Neural cell (in vitro differentiated cells): ENCODE measurements at regions not wholly inside any gene's neighbourhood (a gene's known extent, or its start where the extent isn't known, plus 50 kb on each side); places are given as distances from the start of the nearest gene placed in this dataset.
A peak's percentile ranks its signal among the peaks of the same experiment; 100 is the strongest.

Experiments used
- H2AFZ ChIP-seq: fragments of 200-600, 300-800 bp; sonication (generic), shearing (Covaris generic); 2 replicates; pipeline ENCODE4 v1.6.0; 2014; ENCODE audit warnings: low read depth, mild to moderate bottlenecking, antibody characterized with exemption, low read length, moderate library complexity
- H3F3A ChIP-seq: fragments of 200-600 bp; shearing (Covaris generic); 2 replicates; pipeline ENCODE4 v1.6.1; 2016; ENCODE audit warnings: mild to moderate bottlenecking, moderate library complexity, mixed read lengths, antibody characterized with exemption, low read length; ENCODE audit not compliant: insufficient read depth, poor library complexity, severe bottlenecking
- H3K27ac ChIP-seq: fragments of 200-600, 300-800 bp; sonication (generic), shearing (Covaris generic); 2 replicates; pipeline ENCODE4 v1.5.1; 2014; ENCODE audit warnings: mild to moderate bottlenecking, low read length, moderate library complexity
- H3K27me3 ChIP-seq: fragments of 300-800, 200-600 bp; sonication (generic), shearing (Covaris generic); 2 replicates; pipeline ENCODE4 v1.6.0; 2014; ENCODE audit warnings: mild to moderate bottlenecking, low read depth, low read length, moderate library complexity; ENCODE audit not compliant: insufficient read depth
- H3K36me3 ChIP-seq: fragments of 300-800, 200-600 bp; sonication (generic), shearing (Covaris generic); 2 replicates; pipeline ENCODE4 v1.5.1; 2014; ENCODE audit warnings: mild to moderate bottlenecking, antibody characterized with exemption, low read length, moderate library complexity; ENCODE audit not compliant: insufficient read depth
- H3K4me2 ChIP-seq: fragments of 300-800, 200-600 bp; sonication (generic), shearing (Covaris generic); 2 replicates; pipeline ENCODE4 v1.6.0; 2014; ENCODE audit warnings: mild to moderate bottlenecking, low read length
- H3K4me3 ChIP-seq: fragments of 300-800, 200-600 bp; sonication (generic), shearing (Covaris generic); 2 replicates; pipeline ENCODE4 v1.5.1; 2014; ENCODE audit warnings: mild to moderate bottlenecking, low read length, moderate library complexity
- H3K79me2 ChIP-seq: fragments of 200-600 bp; shearing (Covaris generic); replicated peaks from 2 replicates; pipeline ENCODE4 v1.6.0; 2014; ENCODE audit warnings: mild to moderate bottlenecking, low read length, moderate library complexity; ENCODE audit not compliant: insufficient read depth
- H3K9ac ChIP-seq: fragments of 300-800, 200-600 bp; sonication (generic), shearing (Covaris generic); 2 replicates; pipeline ENCODE4 v1.6.1; 2016; ENCODE audit warnings: mild to moderate bottlenecking, low read length, mixed read lengths
- H3K9me2 ChIP-seq: fragments of 200-600 bp; shearing (Covaris generic); 2 replicates; pipeline ENCODE4 v1.6.1; 2016; ENCODE audit warnings: mild to moderate bottlenecking, low read length, mixed read lengths; ENCODE audit not compliant: insufficient read depth
- H3K9me3 ChIP-seq: fragments of 200-600, 300-800 bp; sonication (generic), shearing (Covaris generic); 2 replicates; pipeline ENCODE4 v1.6.1; 2016; ENCODE audit warnings: mild to moderate bottlenecking, mixed run types, low read length, moderate library complexity, mixed read lengths
- H4K20me1 ChIP-seq: fragments of 200-600 bp; shearing (Covaris generic); 2 replicates; pipeline ENCODE4 v1.6.1; 2016; ENCODE audit warnings: mild to moderate bottlenecking, mixed run types; ENCODE audit not compliant: insufficient read depth
- CTCF ChIP-seq: fragments of 450-650 bp; IDR thresholded peaks from 2 replicates; pipeline ENCODE4 v1.5.1; 2014; ENCODE audit warnings: antibody characterized with exemption, mild to moderate bottlenecking, moderate library complexity; ENCODE audit not compliant: poor library complexity, severe bottlenecking
- EP300 ChIP-seq: fragments of 450-650 bp; conservative IDR thresholded peaks from 2 replicates; pipeline ENCODE4 v1.6.1; 2014; ENCODE audit warnings: antibody characterized with exemption, mild to moderate bottlenecking, moderate library complexity; ENCODE audit not compliant: poor library complexity, severe bottlenecking
- EZH2 ChIP-seq: fragments of 200-600, 300-800 bp; shearing (Covaris generic), sonication (generic); IDR thresholded peaks from 2 replicates; pipeline ENCODE4 v1.6.1; 2014; ENCODE audit warnings: antibody characterized with exemption, low read length, borderline replicate concordance, mild to moderate bottlenecking; ENCODE audit not compliant: insufficient read depth, poor library complexity, severe bottlenecking
- MXI1 ChIP-seq: fragments of 450-650 bp; conservative IDR thresholded peaks from 2 replicates; pipeline ENCODE4 v1.6.1; 2014; ENCODE audit warnings: antibody characterized with exemption, mild to moderate bottlenecking; ENCODE audit not compliant: poor library complexity, severe bottlenecking
- POLR2AphosphoS5 ChIP-seq: IDR thresholded peaks from 2 replicates; pipeline ENCODE4 v1.6.1; 2012
- RAD21 ChIP-seq: fragments of 450-650 bp; conservative IDR thresholded peaks from 2 replicates; pipeline ENCODE4 v1.6.1; 2014; ENCODE audit warnings: antibody characterized with exemption, mild to moderate bottlenecking, moderate library complexity
- SMC3 ChIP-seq: fragments of 450-650 bp; conservative IDR thresholded peaks from 2 replicates; pipeline ENCODE4 v1.6.1; 2014; ENCODE audit warnings: antibody characterized with exemption, mild to moderate bottlenecking, moderate library complexity; ENCODE audit not compliant: poor library complexity
- TAF1 ChIP-seq: IDR thresholded peaks from 2 replicates; pipeline ENCODE4 v1.6.1; 2012; ENCODE audit warnings: low read depth
- TF ChIP-seq, protein P1 (sequence below): IDR thresholded peaks from 2 replicates; pipeline ENCODE4 v1.6.1; 2012; ENCODE audit warnings: borderline replicate concordance

DNA sequence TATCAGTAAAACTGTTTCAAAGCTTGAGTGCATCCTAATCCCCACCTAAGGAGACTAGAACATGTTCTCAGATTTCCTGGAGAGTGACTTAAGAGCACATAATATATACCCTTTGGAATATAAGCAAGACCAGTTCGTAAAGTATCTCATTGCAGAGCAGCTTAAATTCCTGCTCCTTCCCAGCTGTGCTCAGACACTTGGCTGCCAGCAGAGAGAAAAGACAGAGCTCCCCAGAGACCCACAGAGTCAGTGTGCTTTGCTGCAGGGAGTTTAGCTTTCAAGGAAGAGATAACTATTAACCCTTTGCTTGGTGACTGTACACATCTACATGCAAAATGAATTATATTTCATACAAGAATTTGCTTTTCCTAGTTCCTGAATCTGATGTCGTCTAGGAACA, 338.1 kb upstream of the ARHGEF26 start:
- Histone ChIP-seq H3K4me3 (peak overlapping the region; percentile 36), H3K4me2 (peak overlapping the region; percentile 9), H3F3A (no peaks in the 10 kb centered on the region), H2AFZ (no peak overlapping the region), H3K9me3 (no peaks in the 10 kb centered on the region), H3K36me3 (no peaks in the 10 kb centered on the region), H3K27me3 (no peaks in the 10 kb centered on the region), H3K9ac (no peak overlapping the region), H3K27ac (peak overlapping the region; percentile 34), H4K20me1 (no peaks in the 10 kb centered on the region), H3K9me2 (no peaks in the 10 kb centered on the region), H3K79me2 (no peaks in the 10 kb centered on the region)
- TF ChIP-seq EZH2: no peak
- TF ChIP-seq EP300: peak; percentile 39
- peak; percentile 45 for TF ChIP-seq POLR2AphosphoS5
- TF ChIP-seq, protein P1, sequence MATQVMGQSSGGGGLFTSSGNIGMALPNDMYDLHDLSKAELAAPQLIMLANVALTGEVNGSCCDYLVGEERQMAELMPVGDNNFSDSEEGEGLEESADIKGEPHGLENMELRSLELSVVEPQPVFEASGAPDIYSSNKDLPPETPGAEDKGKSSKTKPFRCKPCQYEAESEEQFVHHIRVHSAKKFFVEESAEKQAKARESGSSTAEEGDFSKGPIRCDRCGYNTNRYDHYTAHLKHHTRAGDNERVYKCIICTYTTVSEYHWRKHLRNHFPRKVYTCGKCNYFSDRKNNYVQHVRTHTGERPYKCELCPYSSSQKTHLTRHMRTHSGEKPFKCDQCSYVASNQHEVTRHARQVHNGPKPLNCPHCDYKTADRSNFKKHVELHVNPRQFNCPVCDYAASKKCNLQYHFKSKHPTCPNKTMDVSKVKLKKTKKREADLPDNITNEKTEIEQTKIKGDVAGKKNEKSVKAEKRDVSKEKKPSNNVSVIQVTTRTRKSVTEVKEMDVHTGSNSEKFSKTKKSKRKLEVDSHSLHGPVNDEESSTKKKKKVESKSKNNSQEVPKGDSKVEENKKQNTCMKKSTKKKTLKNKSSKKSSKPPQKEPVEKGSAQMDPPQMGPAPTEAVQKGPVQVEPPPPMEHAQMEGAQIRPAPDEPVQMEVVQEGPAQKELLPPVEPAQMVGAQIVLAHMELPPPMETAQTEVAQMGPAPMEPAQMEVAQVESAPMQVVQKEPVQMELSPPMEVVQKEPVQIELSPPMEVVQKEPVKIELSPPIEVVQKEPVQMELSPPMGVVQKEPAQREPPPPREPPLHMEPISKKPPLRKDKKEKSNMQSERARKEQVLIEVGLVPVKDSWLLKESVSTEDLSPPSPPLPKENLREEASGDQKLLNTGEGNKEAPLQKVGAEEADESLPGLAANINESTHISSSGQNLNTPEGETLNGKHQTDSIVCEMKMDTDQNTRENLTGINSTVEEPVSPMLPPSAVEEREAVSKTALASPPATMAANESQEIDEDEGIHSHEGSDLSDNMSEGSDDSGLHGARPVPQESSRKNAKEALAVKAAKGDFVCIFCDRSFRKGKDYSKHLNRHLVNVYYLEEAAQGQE: no peak
- no peak for TF ChIP-seq MXI1
- no peak for TF ChIP-seq TAF1
- peak; percentile 27 for TF ChIP-seq SMC3

- no peaks in the 10 kb centered on the region for H3K27me3 ChIP-seq
- no peaks in the 10 kb centered on the region for H3K36me3 ChIP-seq
- no peak overlapping the region for H2AFZ ChIP-seq
- no peaks in the 10 kb centered on the region for H3F3A ChIP-seq
- H3K9ac ChIP-seq: no peak overlapping the region
- H3K9me2 ChIP-seq: no peaks in the 10 kb centered on the region
- H3K79me2 ChIP-seq: no peaks in the 10 kb centered on the region
- no peaks in the 10 kb centered on the region for H3K9me3 ChIP-seq
- no peak for TF ChIP-seq EP300
- TF ChIP-seq EZH2: no peak
- no peak for TF ChIP-seq RAD21
- TF ChIP-seq TAF1: no peak
- TF ChIP-seq CTCF: no peak
- TF ChIP-seq MXI1: no peak
- TF ChIP-seq, protein P1: no peak
- no peak for TF ChIP-seq SMC3
- no peak for TF ChIP-seq POLR2AphosphoS5
- H4K20me1 ChIP-seq: no peaks in the 10 kb centered on the region
- no peak overlapping the region for H3K27ac ChIP-seq
- H3K4me3 ChIP-seq: no peak overlapping the region
- H3K4me2 ChIP-seq: no peak overlapping the region
Observed at GRCh38 chr3:153783741-153784480, 337.3 kb upstream of the ARHGEF26 start.
